Nephron (organoid): ENCODE measurements at regions not wholly inside any gene's neighbourhood (a gene's known extent, or its start where the extent isn't known, plus 50 kb on each side); places are given as distances from the start of the nearest gene placed in this dataset.

ENCODE experiments used
- H3K27ac Mint-ChIP-seq, 3 experiments: 2 replicates each; pipeline ENCODE4 v1.8.0; 2020; ENCODE audit warnings: mixed read lengths in 3 of 3, mild to moderate bottlenecking in 2 of 3, moderate library complexity in 1 of 3
- H3K27me3 Mint-ChIP-seq: 2 replicates; pipeline ENCODE4 v1.8.0; 2021; ENCODE audit warnings: low read depth, mild to moderate bottlenecking, moderate library complexity, mixed read lengths
- H3K36me3 Mint-ChIP-seq: 2 replicates; pipeline ENCODE4 v1.8.0; 2020; ENCODE audit warnings: low read depth, mixed read lengths
- H3K4me1 Mint-ChIP-seq: 2 replicates; pipeline ENCODE4 v1.8.0; 2020; ENCODE audit warnings: mixed read lengths
- H3K4me3 Mint-ChIP-seq, 3 experiments: 2 replicates each; pipeline ENCODE4 v1.8.0; 2020; ENCODE audit warnings: mild to moderate bottlenecking in 3 of 3, mixed read lengths in 3 of 3, moderate library complexity in 2 of 3
- H3K9me3 Mint-ChIP-seq: 2 replicates; pipeline ENCODE4 v1.8.0; 2020; ENCODE audit warnings: mixed read lengths
- TF ChIP-seq, protein P1 (sequence below), 3 experiments: fragments of 200-600 bp; sonication (generic); IDR thresholded peaks; one replicate each; pipeline ENCODE4 v1.5.0; 2021; ENCODE audit warnings: antibody characterized with exemption in 3 of 3; ENCODE audit not compliant: unreplicated experiment in 3 of 3

DNA sequence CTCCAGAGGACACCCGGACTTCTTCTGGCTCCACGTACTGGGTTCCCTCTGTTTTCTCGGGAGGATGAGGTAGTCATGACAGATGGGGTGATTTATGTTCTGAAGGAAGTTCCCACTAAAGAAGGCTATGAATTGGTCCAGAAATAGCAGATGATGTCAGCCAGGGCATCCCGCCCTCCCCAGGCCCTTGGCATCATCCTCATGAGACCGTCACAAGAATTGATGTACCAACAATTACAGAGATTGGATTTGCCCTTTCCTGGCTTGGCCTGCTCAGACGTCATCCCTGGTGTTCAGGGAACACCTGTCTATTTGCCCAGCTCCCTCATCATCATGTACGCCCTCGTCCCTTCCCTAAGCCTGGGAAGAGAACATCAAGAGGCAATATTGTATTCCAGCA, 102.8 kb upstream of the CCL1 start:
- Mint-ChIP-seq H3K27ac (no peak overlapping the region), H3K4me3 (no peak overlapping the region), H3K36me3 (no peaks in the 10 kb centered on the region)

DNA sequence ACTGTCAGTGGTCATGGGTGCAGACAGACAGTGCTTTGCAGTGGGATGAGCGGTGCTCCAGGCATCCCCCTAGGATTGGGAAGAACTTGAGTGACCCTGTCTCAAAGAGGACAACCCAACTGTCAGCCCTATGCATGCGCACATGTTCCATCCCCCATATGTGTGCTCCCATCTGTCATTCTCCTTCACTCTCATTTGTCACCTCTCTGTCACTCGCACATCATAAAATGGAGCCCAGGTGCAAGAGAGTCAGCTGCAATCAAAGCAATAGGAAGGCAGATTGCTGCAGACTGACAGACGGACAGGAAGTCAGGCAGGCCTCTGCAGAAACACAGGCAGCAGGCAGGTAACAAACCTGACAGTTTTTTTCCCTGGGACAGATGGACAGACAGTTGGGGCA, 101.8 kb upstream of the CCL1 start:
- Mint-ChIP-seq H3K36me3 (no peaks in the 10 kb centered on the region), H3K4me3 (no peak overlapping the region), H3K27me3 (peaks cover 51% of the 10 kb centered on the region), H3K4me1 (no peaks in the 10 kb centered on the region), H3K27ac (no peak overlapping the region), H3K9me3 (no peaks in the 10 kb centered on the region)
- TF ChIP-seq, protein P1, sequence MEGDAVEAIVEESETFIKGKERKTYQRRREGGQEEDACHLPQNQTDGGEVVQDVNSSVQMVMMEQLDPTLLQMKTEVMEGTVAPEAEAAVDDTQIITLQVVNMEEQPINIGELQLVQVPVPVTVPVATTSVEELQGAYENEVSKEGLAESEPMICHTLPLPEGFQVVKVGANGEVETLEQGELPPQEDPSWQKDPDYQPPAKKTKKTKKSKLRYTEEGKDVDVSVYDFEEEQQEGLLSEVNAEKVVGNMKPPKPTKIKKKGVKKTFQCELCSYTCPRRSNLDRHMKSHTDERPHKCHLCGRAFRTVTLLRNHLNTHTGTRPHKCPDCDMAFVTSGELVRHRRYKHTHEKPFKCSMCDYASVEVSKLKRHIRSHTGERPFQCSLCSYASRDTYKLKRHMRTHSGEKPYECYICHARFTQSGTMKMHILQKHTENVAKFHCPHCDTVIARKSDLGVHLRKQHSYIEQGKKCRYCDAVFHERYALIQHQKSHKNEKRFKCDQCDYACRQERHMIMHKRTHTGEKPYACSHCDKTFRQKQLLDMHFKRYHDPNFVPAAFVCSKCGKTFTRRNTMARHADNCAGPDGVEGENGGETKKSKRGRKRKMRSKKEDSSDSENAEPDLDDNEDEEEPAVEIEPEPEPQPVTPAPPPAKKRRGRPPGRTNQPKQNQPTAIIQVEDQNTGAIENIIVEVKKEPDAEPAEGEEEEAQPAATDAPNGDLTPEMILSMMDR (IDR thresholded peaks at IDR 0.05; ENCODE audit: unreplicated experiment in 3 of 3), result no peak

More for the DNA sequence above, 102.8 kb upstream of the CCL1 start:
- H3K27me3 Mint-ChIP-seq, result peaks cover 50% of the 10 kb centered on the region
- TF ChIP-seq, protein P1 (IDR thresholded peaks at IDR 0.05; ENCODE audit: unreplicated experiment in 3 of 3), result no peak
- H3K4me1 Mint-ChIP-seq, result no peaks in the 10 kb centered on the region
- no peaks in the 10 kb centered on the region for H3K9me3 Mint-ChIP-seq

DNA sequence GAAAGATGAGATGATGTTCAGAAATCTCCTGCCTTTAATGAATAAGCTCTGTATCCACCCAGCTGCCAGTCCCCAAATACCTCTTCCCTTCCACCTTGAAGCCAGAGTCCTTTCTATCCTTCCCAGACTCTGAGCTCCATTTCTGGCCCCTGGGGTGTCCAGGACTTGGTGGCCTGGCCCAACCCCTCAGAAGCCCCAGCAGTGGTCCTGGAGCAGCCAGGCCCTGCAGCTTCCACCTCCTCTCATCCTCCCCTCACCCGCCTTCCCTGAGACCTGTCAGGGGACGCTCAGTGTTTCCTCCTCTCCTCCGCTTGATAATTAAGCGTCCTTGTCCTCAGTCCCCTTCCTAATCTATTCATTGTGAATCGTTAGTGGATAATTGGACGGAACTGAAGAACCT, 95.2 kb upstream of the CCL1 start:
- peaks cover 59% of the 10 kb centered on the region for H3K27me3 Mint-ChIP-seq
- no peaks in the 10 kb centered on the region for H3K36me3 Mint-ChIP-seq
- TF ChIP-seq, protein P1 (IDR thresholded peaks at IDR 0.05; ENCODE audit: unreplicated experiment in 3 of 3), result no peak
- no peaks in the 10 kb centered on the region for H3K9me3 Mint-ChIP-seq
- no peak overlapping the region for H3K27ac Mint-ChIP-seq
- no peaks in the 10 kb centered on the region for H3K4me1 Mint-ChIP-seq
- no peak overlapping the region for H3K4me3 Mint-ChIP-seq

DNA sequence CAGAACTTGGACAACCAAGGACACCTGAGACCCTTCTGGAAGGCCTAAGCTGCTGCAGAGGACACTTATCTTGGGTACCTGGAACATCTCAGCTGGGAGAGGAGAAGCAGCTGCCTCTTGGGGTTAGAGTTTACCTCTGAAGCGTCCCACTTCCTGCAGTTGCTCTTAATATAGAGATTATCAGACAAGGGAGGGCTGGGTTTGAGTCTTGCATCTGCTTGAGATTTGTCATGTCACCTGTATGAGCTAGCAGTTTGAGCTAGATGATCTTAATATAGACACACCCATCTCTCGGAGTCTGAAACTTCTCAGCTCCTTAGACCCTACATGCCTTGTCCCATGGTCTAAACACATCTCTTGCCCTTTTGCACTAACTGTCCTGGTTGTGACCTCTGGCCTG, 93.1 kb upstream of the CCL1 start:
- no peak overlapping the region for H3K27ac Mint-ChIP-seq
- no peaks in the 10 kb centered on the region for H3K4me1 Mint-ChIP-seq
- peaks cover 56% of the 10 kb centered on the region for H3K27me3 Mint-ChIP-seq
- H3K9me3 Mint-ChIP-seq, result no peaks in the 10 kb centered on the region
- H3K4me3 Mint-ChIP-seq, result no peak overlapping the region
- TF ChIP-seq, protein P1 (IDR thresholded peaks at IDR 0.05; ENCODE audit: unreplicated experiment in 3 of 3), result no peak
- no peaks in the 10 kb centered on the region for H3K36me3 Mint-ChIP-seq

DNA sequence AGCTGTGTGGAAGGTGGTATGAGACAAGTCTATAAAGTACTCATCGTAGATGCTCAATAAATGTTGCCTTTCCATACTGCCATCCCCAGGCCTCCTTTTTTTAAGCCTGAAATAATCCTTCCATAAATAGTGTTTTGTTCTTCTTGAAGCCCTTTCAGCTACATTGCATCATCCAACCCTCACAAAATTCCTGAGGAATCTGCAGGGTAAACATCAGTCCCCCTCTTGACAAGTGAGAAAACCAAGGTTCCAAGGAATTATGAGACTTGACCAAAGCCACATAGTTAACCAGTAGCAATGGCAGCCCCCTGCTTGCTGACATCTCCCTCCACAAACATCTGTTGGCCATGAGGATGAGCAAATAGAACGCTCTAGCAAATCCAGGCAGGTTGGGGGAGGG, 89.7 kb upstream of the CCL1 start:
- no peaks in the 10 kb centered on the region for H3K4me1 Mint-ChIP-seq
- TF ChIP-seq, protein P1 (IDR thresholded peaks at IDR 0.05; ENCODE audit: unreplicated experiment in 3 of 3), result no peak
- no peak overlapping the region for H3K4me3 Mint-ChIP-seq
- H3K9me3 Mint-ChIP-seq, result no peaks in the 10 kb centered on the region
- no peaks in the 10 kb centered on the region for H3K36me3 Mint-ChIP-seq
- no peak overlapping the region for H3K27ac Mint-ChIP-seq
- H3K27me3 Mint-ChIP-seq, result peaks cover 58% of the 10 kb centered on the region

DNA sequence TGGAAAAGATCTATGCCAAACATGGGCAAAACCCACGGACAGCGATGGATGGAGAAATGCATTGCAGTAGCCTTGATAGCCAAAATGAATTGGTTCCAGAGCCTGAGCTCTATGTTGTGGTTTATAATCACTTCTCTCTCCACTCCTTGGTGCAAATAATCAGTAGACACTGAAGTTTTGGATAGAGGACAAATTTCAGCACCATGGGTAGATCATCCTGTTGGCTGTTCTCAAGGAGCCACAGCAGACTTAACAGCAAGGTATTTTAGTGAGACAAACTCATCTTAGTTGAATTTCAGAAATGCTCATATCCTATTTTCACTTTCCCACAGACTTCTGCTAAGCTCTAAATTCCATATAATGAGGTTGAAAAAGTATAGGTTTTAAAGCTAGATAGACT, 88.3 kb upstream of the CCL1 start:
- H3K27me3 Mint-ChIP-seq, result peaks cover 56% of the 10 kb centered on the region
- H3K4me3 Mint-ChIP-seq, result no peak overlapping the region
- no peaks in the 10 kb centered on the region for H3K4me1 Mint-ChIP-seq
- TF ChIP-seq, protein P1 (IDR thresholded peaks at IDR 0.05; ENCODE audit: unreplicated experiment in 3 of 3), result no peak
- H3K9me3 Mint-ChIP-seq, result no peaks in the 10 kb centered on the region
- no peak overlapping the region for H3K27ac Mint-ChIP-seq
- H3K36me3 Mint-ChIP-seq, result no peaks in the 10 kb centered on the region
